Chondrocyte (in vitro differentiated cells): ENCODE measurements at regions not wholly inside any gene's neighbourhood (a gene's known extent, or its start where the extent isn't known, plus 50 kb on each side); places are given as distances from the start of the nearest gene placed in this dataset.

Experiments used
- DNase-seq: peaks from one replicate; pipeline ENCODE4 v3.0.0; 2021; ENCODE audit warnings: mixed read lengths, low spot score
- H3K27ac Mint-ChIP-seq: one replicate; pipeline ENCODE4 v1.8.0; 2021; ENCODE audit warnings: mild to moderate bottlenecking, moderate library complexity, mixed read lengths; ENCODE audit not compliant: unreplicated experiment
- H3K27me3 Mint-ChIP-seq: 2 replicates; pipeline ENCODE4 v1.8.0; 2021; ENCODE audit warnings: low read depth, mixed read lengths
- H3K36me3 Mint-ChIP-seq: 2 replicates; pipeline ENCODE4 v1.8.0; 2021; ENCODE audit warnings: low read depth, mixed read lengths
- H3K4me1 Mint-ChIP-seq: 2 replicates; pipeline ENCODE4 v1.8.0; 2021; ENCODE audit warnings: low read depth, mild to moderate bottlenecking, mixed read lengths
- H3K4me3 Mint-ChIP-seq: one replicate; pipeline ENCODE4 v1.8.0; 2021; ENCODE audit warnings: mild to moderate bottlenecking, moderate library complexity, mixed read lengths; ENCODE audit not compliant: unreplicated experiment
- H3K9me3 Mint-ChIP-seq: 2 replicates; pipeline ENCODE4 v1.8.0; 2021; ENCODE audit warnings: low read depth, mixed read lengths
- CTCF ChIP-seq: fragments of 200-600 bp; sonication (generic); IDR thresholded peaks from 2 replicates; pipeline ENCODE4 v1.5.0; 2021; ENCODE audit warnings: antibody characterized with exemption, mild to moderate bottlenecking, moderate library complexity

- Mint-ChIP-seq H3K4me3 (no peak overlapping the region), H3K4me1 (no peaks in the 10 kb centered on the region), H3K9me3 (no peaks in the 10 kb centered on the region), H3K36me3 (no peaks in the 10 kb centered on the region), H3K27me3 (peaks cover 14% of the 10 kb centered on the region), H3K27ac (no peak overlapping the region)
- DNase-seq = no peak
- TF ChIP-seq CTCF = no peak
Measured at GRCh38 chr4:38453253-38453881, 210.6 kb upstream of the KLF3 start.

- no peaks in the 10 kb centered on the region for H3K9me3 Mint-ChIP-seq
- peaks cover 20% of the 10 kb centered on the region for H3K27me3 Mint-ChIP-seq
- no peak for DNase-seq
- no peaks in the 10 kb centered on the region for H3K4me1 Mint-ChIP-seq
- H3K36me3 Mint-ChIP-seq = no peaks in the 10 kb centered on the region
- H3K4me3 Mint-ChIP-seq = no peak overlapping the region
- TF ChIP-seq CTCF = no peak
- no peak overlapping the region for H3K27ac Mint-ChIP-seq
Measured at GRCh38 chr4:38454284-38454683, 209.7 kb upstream of the KLF3 start.

- no peak overlapping the region for H3K27ac Mint-ChIP-seq
- H3K9me3 Mint-ChIP-seq = no peaks in the 10 kb centered on the region
- no peak overlapping the region for H3K4me3 Mint-ChIP-seq
- no peaks in the 10 kb centered on the region for H3K36me3 Mint-ChIP-seq
- DNase-seq = no peak
- H3K27me3 Mint-ChIP-seq = peaks cover 20% of the 10 kb centered on the region
- TF ChIP-seq CTCF = no peak
- H3K4me1 Mint-ChIP-seq = no peaks in the 10 kb centered on the region
Measured at GRCh38 chr4:38455092-38455862, 208.7 kb upstream of the KLF3 start.

GRCh38 chr4:38456096-38456495 lies 207.9 kb upstream of the KLF3 start:
- no peaks in the 10 kb centered on the region for H3K9me3 Mint-ChIP-seq
- H3K4me3 Mint-ChIP-seq = no peak overlapping the region
- no peaks in the 10 kb centered on the region for H3K36me3 Mint-ChIP-seq
- peaks cover 20% of the 10 kb centered on the region for H3K27me3 Mint-ChIP-seq
- no peak overlapping the region for H3K27ac Mint-ChIP-seq
- H3K4me1 Mint-ChIP-seq = no peaks in the 10 kb centered on the region
- no peak for TF ChIP-seq CTCF
- DNase-seq = no peak

GRCh38 chr4:38461342-38461741 lies 202.7 kb upstream of the KLF3 start:
- Mint-ChIP-seq H3K36me3 (no peaks in the 10 kb centered on the region), H3K4me3 (no peak overlapping the region), H3K9me3 (no peaks in the 10 kb centered on the region), H3K4me1 (no peaks in the 10 kb centered on the region), H3K27me3 (peaks cover 9% of the 10 kb centered on the region), H3K27ac (no peak overlapping the region)
- no peak for TF ChIP-seq CTCF
- DNase-seq = no peak
